ENCODE measurements at regions not wholly inside any gene's neighbourhood (a gene's known extent, or its start where the extent isn't known, plus 50 kb on each side); places are given as distances from the start of the nearest gene placed in this dataset.

DNA sequence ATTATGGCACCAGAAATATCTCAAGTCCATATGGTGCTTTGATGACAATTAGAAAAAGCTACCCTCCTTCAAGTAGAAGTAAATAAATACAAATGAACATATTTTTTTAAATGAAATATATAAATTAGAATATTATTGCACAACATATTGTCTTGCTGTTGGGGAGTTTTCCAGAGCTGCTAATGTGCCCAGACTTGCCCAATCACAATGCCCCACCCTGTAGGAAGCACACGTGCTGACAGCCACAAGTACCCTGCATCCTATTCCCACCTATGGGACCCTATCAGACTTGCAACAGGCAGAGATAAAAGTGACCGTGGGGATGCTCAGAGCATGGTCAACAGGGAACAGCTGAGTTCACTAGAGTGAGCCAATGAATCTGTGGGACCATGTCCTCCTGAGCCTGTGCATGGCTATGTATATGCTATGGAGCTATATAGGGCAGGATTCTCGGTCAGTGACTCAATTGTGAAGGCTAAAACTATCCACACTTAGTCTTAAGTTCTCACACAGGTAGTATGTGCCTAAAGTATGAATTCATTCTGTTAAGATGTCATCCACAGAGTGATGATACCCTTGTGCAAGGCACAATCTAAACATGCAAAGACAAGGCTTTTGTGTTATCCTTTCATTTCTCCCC is 336.0 kb downstream of the HGF start:
- intact Hi-C loops (cut with micrococcal nuclease; ENCODE audit: unreplicated experiment): no loop called here

DNA sequence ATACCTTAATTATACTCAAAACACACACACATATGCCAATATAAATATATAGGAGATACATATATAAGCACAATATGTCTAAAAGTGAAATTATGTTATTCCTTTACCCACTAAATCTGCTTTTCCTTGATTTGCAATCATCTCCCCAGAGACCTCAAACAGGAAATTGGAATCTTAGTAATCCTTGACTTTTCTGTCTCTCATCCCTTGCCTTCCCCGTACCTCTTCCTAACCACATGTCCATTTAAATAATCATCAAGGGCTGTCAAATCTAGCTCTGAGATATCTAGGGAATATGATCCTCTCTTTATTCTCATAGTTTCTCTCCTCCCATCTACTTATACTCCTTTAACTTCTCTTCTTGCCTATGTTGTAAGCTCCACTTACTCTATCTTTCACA is 336.6 kb downstream of the HGF start:
- TF ChIP-seq, protein P1, sequence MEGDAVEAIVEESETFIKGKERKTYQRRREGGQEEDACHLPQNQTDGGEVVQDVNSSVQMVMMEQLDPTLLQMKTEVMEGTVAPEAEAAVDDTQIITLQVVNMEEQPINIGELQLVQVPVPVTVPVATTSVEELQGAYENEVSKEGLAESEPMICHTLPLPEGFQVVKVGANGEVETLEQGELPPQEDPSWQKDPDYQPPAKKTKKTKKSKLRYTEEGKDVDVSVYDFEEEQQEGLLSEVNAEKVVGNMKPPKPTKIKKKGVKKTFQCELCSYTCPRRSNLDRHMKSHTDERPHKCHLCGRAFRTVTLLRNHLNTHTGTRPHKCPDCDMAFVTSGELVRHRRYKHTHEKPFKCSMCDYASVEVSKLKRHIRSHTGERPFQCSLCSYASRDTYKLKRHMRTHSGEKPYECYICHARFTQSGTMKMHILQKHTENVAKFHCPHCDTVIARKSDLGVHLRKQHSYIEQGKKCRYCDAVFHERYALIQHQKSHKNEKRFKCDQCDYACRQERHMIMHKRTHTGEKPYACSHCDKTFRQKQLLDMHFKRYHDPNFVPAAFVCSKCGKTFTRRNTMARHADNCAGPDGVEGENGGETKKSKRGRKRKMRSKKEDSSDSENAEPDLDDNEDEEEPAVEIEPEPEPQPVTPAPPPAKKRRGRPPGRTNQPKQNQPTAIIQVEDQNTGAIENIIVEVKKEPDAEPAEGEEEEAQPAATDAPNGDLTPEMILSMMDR (IDR thresholded peaks at IDR 0.05; ENCODE audit: insufficient read depth in 1 of 2, low read depth in 1 of 2, low read length in 1 of 2, severe bottlenecking in 1 of 2, unreplicated experiment in 1 of 2): no peak

More for the DNA sequence above, 336.0 kb downstream of the HGF start:
- no peaks in the 10 kb centered on the region for H3K9me3 ChIP-seq
- no peaks in the 10 kb centered on the region for H3K27me3 ChIP-seq (replicated peaks; ENCODE audit: control insufficient read depth, insufficient read depth, low read length)
- peaks cover 12% of the 10 kb centered on the region for H3K9me3 Mint-ChIP-seq (ENCODE audit: unreplicated experiment)
- no peaks in the 10 kb centered on the region for H3K27me3 Mint-ChIP-seq (ENCODE audit: insufficient read depth, unreplicated experiment)
- CTCF ChIA-PET: interaction anchor here (0.9 kb wide), 1 partner anchor 515 kb away, joined by 4 read pairs; the partner anchor contains the start of gene SEMA3C
- TF ChIP-seq, protein P1 (IDR thresholded peaks at IDR 0.05; ENCODE audit: insufficient read depth in 1 of 2, low read depth in 1 of 2, low read length in 1 of 2, severe bottlenecking in 1 of 2, unreplicated experiment in 1 of 2): no peak
- no peaks in the 10 kb centered on the region for H3K4me1 ChIP-seq
- no peak overlapping the region for H3K27ac Mint-ChIP-seq (ENCODE audit: unreplicated experiment)
- no peaks in the 10 kb centered on the region for H3K36me3 Mint-ChIP-seq (ENCODE audit: insufficient read depth, unreplicated experiment)
- no TSS peak for BruUV-seq (replicated peaks)
- DNase-seq: no peak
- H3K4me3 Mint-ChIP-seq (ENCODE audit: unreplicated experiment): no peak overlapping the region
- no peaks in the 10 kb centered on the region for H3K4me1 Mint-ChIP-seq (ENCODE audit: low read depth, unreplicated experiment)
- no peaks in the 10 kb centered on the region for H3K36me3 ChIP-seq (ENCODE audit: control insufficient read depth, insufficient read depth, low read length)
- POLR2A ChIA-PET: no interaction called here
- no peak overlapping the region for H3K4me3 ChIP-seq (ENCODE audit: low read depth, low read length)

DNA sequence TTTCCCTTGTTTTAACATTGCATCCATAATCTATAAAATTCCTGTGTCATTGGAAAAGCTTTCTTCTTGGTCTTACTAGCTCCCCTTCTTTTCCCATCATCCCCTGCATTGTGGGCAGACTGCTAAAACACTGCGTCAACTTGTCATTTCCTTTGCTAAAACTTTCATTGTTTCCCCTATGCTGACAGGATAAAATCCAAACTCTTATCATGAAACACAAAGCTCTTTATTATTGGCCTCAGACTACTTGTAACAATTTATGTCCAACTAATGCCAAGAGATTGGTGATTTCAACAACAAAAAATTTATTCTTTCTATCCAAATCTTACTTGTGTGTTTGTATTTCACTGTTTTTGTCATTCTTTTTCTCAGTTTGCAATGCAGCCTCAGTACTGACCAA is 339.1 kb downstream of the HGF start:
- H3K27me3 ChIP-seq (replicated peaks; ENCODE audit: control insufficient read depth, insufficient read depth, low read length): no peaks in the 10 kb centered on the region
- intact Hi-C loops (cut with micrococcal nuclease; ENCODE audit: unreplicated experiment): no loop called here
- DNase-seq: no peak
- CTCF ChIA-PET: no interaction called here
- TF ChIP-seq, protein P1 (IDR thresholded peaks at IDR 0.05; ENCODE audit: insufficient read depth in 1 of 2, low read depth in 1 of 2, low read length in 1 of 2, severe bottlenecking in 1 of 2, unreplicated experiment in 1 of 2): no peak
- POLR2A ChIA-PET: no interaction called here
- Mint-ChIP-seq H3K27me3 (ENCODE audit: insufficient read depth, unreplicated experiment) (no peaks in the 10 kb centered on the region), H3K4me3 (ENCODE audit: unreplicated experiment) (no peak overlapping the region), H3K27ac (ENCODE audit: unreplicated experiment) (no peak overlapping the region), H3K36me3 (ENCODE audit: insufficient read depth, unreplicated experiment) (no peaks in the 10 kb centered on the region), H3K9me3 (ENCODE audit: unreplicated experiment) (no peaks in the 10 kb centered on the region), H3K4me1 (ENCODE audit: low read depth, unreplicated experiment) (no peaks in the 10 kb centered on the region)
- H3K36me3 ChIP-seq (ENCODE audit: control insufficient read depth, insufficient read depth, low read length): no peaks in the 10 kb centered on the region
- H3K4me1 ChIP-seq: no peaks in the 10 kb centered on the region
- no TSS peak for BruUV-seq (replicated peaks)
- H3K9me3 ChIP-seq: no peaks in the 10 kb centered on the region
- no peak overlapping the region for H3K4me3 ChIP-seq (ENCODE audit: low read depth, low read length)

More for the DNA sequence above, 336.6 kb downstream of the HGF start:
- CTCF ChIA-PET: interaction anchor here (0.9 kb wide), 1 partner anchor 514 kb away, joined by 4 read pairs; the partner anchor contains the start of gene SEMA3C
- Histone ChIP-seq H3K9me3 (no peaks in the 10 kb centered on the region), H3K36me3 (ENCODE audit: control insufficient read depth, insufficient read depth, low read length) (no peaks in the 10 kb centered on the region), H3K4me1 (no peaks in the 10 kb centered on the region), H3K27me3 (replicated peaks; ENCODE audit: control insufficient read depth, insufficient read depth, low read length) (no peaks in the 10 kb centered on the region), H3K4me3 (ENCODE audit: low read depth, low read length) (no peak overlapping the region)
- Mint-ChIP-seq H3K4me1 (ENCODE audit: low read depth, unreplicated experiment) (no peaks in the 10 kb centered on the region), H3K27ac (ENCODE audit: unreplicated experiment) (no peak overlapping the region), H3K27me3 (ENCODE audit: insufficient read depth, unreplicated experiment) (no peaks in the 10 kb centered on the region), H3K4me3 (ENCODE audit: unreplicated experiment) (no peak overlapping the region), H3K9me3 (ENCODE audit: unreplicated experiment) (peaks cover 11% of the 10 kb centered on the region), H3K36me3 (ENCODE audit: insufficient read depth, unreplicated experiment) (no peaks in the 10 kb centered on the region)
- intact Hi-C loops (cut with micrococcal nuclease; ENCODE audit: unreplicated experiment): no loop called here
- no TSS peak for BruUV-seq (replicated peaks)
- POLR2A ChIA-PET: no interaction called here
- no peak for DNase-seq
